ENCODE measurements at regions not wholly inside any gene's neighbourhood (a gene's known extent, or its start where the extent isn't known, plus 50 kb on each side); places are given as distances from the start of the nearest gene placed in this dataset.
"Not testable (repeated sequence)": the region's sequence is repeated elsewhere in the genome, so short reads cannot be mapped to it uniquely, and the experiment has no call there.

- intact Hi-C loops (cut with DNase I), result no loop called here
- DNase-seq (no peak), ATAC-seq (ENCODE audit: poor library complexity) (no peak)
These were observed 58.3 kb downstream of the PDHA2 start for GRCh38 chr4:95898226-95898625.

- no peak for DNase-seq
- intact Hi-C loops (cut with DNase I), result no loop called here
- no peak for ATAC-seq (ENCODE audit: poor library complexity)
These were observed 69.3 kb downstream of the PDHA2 start for GRCh38 chr4:95909211-95909610.

- ATAC-seq (ENCODE audit: poor library complexity), result no peak
- DNase-seq, result no peak
- intact Hi-C loops (cut with DNase I), result no loop called here
These were observed 70.9 kb downstream of the PDHA2 start for GRCh38 chr4:95910749-95911148.

GRCh38 chr4:95921470-95921869 is 81.6 kb downstream of the PDHA2 start:
- ATAC-seq (ENCODE audit: poor library complexity) (no peak), DNase-seq (no peak)
- intact Hi-C loops (cut with DNase I), result no loop called here

DNA sequence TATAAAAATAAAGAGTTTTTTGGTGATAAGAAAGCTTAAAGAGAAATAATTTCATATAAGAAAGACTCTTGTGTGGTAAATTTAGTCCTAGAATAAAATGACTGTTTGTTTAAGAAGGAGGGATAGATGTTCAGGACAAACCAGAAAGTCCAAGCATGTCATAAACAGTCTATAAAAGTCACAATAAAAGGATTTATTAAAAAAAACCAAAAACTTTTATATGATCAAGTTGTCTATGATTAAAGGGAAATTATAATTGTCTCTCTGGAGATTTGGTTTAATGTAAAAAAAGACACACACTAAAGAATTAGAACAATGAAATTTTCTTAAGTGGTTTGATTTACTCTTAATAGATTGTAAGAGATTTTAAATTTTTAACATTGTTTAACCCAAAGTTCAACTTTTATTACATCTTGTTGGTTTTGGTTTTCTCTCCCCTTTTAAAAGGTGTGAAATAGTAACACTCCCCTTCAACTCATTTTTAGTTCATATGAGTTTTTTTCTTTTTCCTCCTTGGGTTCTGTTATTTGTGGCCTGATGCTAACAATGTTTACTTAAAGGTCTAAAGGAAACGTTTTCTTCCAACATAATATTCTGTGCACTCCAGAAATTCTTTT is 89.7 kb downstream of the PDHA2 start:
- intact Hi-C loops (cut with DNase I), result no loop called here
- no peak for ATAC-seq (ENCODE audit: poor library complexity)
- DNase-seq, result no peak

GRCh38 chr4:95939141-95939540 is 99.2 kb downstream of the PDHA2 start:
- intact Hi-C loops (cut with DNase I), result no loop called here
- DNase-seq (no peak), ATAC-seq (ENCODE audit: poor library complexity) (no peak)

GRCh38 chr4:95949136-95949765 is 109.4 kb downstream of the PDHA2 start:
- DNase-seq (no peak), ATAC-seq (ENCODE audit: poor library complexity) (no peak)
- intact Hi-C loops (cut with DNase I), result no loop called here

DNA sequence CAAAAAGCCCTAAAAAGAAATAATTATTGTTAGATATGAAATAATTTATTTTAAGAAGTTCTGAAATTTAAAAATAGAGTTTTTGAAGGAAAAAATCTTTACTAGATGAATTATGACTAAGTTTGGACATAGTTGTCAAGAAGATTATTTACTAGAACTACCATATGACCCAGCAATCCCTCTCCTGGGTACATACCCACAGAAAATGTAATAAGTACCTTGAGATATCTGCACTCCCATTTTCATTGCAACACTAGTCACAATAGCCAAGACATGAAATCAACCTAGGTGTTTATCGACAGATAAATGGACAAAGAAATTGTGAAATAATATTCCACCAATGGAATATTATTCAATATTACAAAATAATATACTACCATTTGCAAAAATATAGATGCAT is 109.9 kb downstream of the PDHA2 start:
- DNase-seq (no peak), ATAC-seq (ENCODE audit: poor library complexity) (no peak)
- intact Hi-C loops (cut with DNase I), result no loop called here

DNA sequence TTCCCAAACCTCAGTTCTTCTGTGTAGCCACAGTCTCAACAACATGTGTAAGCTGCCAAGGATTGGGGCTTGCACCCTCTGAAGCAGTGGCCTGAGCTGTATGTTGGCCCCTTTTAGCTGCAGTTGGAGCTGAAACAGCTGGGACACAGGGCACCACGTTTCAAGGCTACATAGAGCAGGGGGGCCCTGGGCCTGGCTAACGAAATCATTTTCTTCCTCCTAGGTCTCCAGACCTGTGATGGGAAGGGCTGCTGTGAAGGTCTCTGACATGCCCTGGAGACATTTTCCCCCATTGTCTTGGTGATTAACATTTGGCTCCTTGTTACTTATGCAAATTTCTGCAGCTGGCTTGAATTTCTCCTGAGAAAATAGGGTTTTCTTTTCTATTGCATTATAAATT is 112.6 kb downstream of the PDHA2 start:
- DNase-seq; ATAC-seq (ENCODE audit: poor library complexity); intact Hi-C loops (cut with DNase I): not testable (repeated sequence)

DNA sequence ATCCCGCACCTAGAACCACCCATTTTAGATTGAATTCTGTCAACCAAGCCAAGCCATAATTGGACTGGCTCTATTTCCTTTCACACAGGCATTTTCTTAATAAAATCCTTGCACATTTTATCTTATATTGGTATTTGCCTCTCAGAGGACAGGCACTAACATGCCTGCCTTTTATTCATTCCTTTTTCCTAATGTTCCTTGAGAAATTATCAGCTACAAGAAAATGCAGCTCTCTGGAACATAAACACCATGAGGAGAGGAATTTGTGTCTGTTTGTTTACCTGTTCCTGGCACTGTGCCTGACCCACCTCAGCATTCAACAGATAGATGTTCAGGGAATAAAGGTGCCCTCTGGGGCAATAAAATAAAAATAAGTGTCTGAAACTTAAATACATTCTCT is 116.2 kb downstream of the PDHA2 start:
- intact Hi-C loops (cut with DNase I), result no loop called here

GRCh38 chr4:95957054-95957453 is 117.2 kb downstream of the PDHA2 start:
- intact Hi-C loops (cut with DNase I), result no loop called here
- DNase-seq, result no peak
- no peak for ATAC-seq (ENCODE audit: poor library complexity)

More for the DNA sequence above, 116.2 kb downstream of the PDHA2 start:
- ATAC-seq (ENCODE audit: poor library complexity) (no peak), DNase-seq (no peak)

- intact Hi-C loops (cut with DNase I), result no loop called here
- DNase-seq (no peak), ATAC-seq (ENCODE audit: poor library complexity) (no peak)
These were observed 117.9 kb downstream of the PDHA2 start for GRCh38 chr4:95957759-95958158.

GRCh38 chr4:95959182-95959581 is 119.3 kb downstream of the PDHA2 start:
- ATAC-seq (ENCODE audit: poor library complexity), result no peak
- intact Hi-C loops (cut with DNase I), result no loop called here
- DNase-seq, result no peak

DNA sequence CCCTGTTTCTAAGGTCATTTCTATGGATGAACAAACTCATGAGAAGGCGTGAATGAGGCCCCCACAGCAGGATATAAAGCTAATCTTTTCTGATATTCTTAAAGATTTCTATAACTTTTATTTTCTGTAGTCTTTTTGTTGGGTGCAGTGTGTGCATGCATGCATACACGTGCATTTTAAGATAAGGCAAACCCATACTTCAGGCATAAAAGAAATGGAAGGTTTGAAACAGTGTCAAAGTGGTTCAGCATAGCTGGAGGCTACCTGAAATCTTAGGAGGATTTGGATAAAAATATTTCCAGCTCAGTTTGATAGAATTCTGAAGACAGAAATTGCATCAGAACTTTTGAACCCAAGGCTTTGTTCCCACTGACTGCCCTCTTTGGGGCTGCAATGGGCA is 119.7 kb downstream of the PDHA2 start:
- ATAC-seq (ENCODE audit: poor library complexity), result no peak
- intact Hi-C loops (cut with DNase I), result no loop called here
- no peak for DNase-seq

DNA sequence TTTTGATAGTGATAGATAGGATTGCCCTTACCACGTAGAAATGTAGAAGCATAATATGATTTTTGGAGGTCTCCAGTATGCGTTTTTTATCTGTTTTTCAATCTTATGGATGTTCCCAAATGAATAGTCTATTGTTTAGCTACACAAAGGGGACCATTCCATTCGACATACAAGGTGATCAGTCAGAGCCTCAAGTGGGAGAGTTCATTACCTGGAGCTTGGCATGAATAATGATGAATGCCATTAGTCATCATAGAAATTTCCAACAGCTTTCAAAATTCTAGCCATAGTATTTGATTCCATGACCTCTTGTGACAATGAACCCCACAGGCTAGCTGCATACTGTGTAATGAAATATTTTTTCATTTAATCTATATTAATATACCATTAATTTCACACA is 123.6 kb downstream of the PDHA2 start:
- ATAC-seq (ENCODE audit: poor library complexity) (no peak), DNase-seq (no peak)
- intact Hi-C loops (cut with DNase I), result no loop called here

DNA sequence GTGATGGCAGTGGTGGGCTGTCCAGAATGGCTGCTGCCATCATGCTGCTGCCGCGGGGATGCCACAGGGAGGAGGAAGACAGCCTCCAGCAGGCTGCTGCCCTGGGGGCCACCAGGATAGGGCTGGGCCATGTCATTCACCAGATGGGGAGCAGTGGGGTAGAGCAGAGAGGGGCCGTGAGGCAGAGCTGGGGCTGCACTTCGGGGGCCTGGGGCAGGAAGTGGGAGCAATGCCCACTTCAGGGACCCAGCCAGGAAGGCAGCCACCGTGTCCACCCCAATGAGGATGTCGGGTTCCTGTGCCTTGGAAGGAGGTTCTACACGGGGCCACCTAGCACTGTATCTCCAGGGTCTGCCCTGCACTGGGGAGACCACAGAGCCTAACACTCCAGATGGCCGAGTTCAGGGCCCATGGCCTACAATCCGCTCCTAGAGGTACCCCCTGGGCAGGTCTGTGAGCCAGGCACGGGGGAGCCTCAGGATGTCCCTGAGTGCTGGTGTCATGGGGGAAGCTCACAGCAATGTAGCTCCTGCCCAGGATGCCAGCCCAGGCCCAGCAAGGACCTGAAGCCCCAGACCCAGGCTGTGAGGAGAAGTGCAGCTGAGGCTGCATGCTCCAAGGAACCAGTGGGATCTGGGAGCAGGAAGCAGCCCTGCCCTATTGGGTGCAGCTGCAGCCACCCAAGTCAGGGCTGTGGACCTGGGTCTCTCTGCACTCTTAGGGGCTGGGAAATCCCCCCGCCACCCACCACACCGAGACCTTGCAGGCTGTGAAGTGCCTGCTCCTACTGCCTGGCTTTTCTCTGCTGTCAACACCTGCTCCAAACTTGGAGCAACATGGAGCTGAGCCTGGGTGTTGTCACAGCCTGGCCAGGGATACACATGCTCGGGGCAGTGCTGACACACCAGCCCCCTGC is 140.3 kb downstream of the PDHA2 start:
- intact Hi-C loops (cut with DNase I), result no loop called here
- ATAC-seq (ENCODE audit: poor library complexity), result peak; percentile 95
- DNase-seq, result peak; percentile 47

GRCh38 chr4:95980877-95981360 is 141.0 kb downstream of the PDHA2 start:
- ATAC-seq (ENCODE audit: poor library complexity) (peak; percentile 57), DNase-seq (no peak)
- intact Hi-C loops (cut with DNase I), result no loop called here

DNA sequence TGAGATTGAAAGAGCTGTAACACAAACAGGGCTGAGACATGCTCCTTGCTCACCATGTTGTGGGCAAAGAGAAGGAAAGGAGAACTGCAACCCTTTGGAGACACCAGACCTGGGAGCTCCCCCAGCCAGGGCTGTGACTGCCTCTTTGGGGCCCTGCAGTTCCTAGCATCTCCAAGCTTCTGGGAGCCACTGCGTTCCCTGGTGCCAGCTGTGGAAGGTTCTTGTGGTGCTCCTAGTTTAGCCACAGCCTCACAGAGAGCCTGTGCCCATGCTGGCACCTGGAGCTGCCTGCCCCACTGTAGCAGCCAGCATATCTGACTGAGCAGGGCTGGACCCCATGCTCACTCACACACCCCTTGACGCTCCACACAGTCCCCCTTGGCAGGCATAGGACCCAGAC is 141.7 kb downstream of the PDHA2 start:
- intact Hi-C loops (cut with DNase I), result no loop called here
- DNase-seq, result peak; percentile 22
- ATAC-seq (ENCODE audit: poor library complexity), result peak; percentile 15

DNA sequence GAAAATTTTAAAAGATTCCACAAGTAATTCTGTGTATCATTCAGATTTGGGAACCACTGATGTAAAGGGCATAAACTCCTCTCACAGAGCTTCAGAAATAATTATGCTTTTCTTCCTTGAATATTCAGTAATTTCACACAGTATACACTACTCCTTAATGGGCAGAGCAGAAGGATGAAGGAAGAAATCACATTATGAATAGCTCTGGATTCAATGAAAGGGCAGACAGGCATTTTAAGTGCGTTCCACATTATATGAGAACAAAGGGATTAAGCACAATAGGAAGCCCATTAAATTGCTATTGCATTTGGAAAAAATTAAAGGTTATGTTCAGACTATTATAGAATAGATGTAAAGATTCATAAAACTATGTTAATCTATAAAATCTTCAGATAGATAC is 142.6 kb downstream of the PDHA2 start:
- intact Hi-C loops (cut with DNase I), result no loop called here

DNA sequence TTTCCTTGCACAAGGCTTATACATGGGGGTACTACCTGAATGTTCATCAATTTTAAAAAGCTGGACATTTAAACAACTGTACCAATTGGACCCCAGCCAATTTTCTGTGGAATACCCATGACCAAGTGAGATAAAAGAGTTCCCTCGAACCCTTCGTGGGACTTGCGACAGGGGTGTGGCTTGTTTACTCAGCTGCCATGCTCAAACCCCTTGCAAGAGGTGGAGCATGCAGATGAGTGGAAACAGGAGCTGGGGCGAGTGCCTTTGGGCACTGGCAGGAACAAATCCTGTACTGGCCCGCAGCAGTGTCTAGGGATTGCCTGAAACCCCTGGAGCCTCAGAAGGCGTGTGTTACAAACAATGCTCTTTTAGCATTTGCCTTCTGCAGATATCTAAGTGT is 144.2 kb downstream of the PDHA2 start:
- no peak for ATAC-seq (ENCODE audit: poor library complexity)
- intact Hi-C loops (cut with DNase I), result no loop called here
- DNase-seq, result no peak

More for the DNA sequence above, 142.6 kb downstream of the PDHA2 start:
- ATAC-seq (ENCODE audit: poor library complexity) (no peak), DNase-seq (no peak)

All from Right ventricle myocardium superior (tissue), 1 donor.